ENCODE measurements at regions not wholly inside any gene's neighbourhood (a gene's known extent, or its start where the extent isn't known, plus 50 kb on each side); places are given as distances from the start of the nearest gene placed in this dataset.

DNA sequence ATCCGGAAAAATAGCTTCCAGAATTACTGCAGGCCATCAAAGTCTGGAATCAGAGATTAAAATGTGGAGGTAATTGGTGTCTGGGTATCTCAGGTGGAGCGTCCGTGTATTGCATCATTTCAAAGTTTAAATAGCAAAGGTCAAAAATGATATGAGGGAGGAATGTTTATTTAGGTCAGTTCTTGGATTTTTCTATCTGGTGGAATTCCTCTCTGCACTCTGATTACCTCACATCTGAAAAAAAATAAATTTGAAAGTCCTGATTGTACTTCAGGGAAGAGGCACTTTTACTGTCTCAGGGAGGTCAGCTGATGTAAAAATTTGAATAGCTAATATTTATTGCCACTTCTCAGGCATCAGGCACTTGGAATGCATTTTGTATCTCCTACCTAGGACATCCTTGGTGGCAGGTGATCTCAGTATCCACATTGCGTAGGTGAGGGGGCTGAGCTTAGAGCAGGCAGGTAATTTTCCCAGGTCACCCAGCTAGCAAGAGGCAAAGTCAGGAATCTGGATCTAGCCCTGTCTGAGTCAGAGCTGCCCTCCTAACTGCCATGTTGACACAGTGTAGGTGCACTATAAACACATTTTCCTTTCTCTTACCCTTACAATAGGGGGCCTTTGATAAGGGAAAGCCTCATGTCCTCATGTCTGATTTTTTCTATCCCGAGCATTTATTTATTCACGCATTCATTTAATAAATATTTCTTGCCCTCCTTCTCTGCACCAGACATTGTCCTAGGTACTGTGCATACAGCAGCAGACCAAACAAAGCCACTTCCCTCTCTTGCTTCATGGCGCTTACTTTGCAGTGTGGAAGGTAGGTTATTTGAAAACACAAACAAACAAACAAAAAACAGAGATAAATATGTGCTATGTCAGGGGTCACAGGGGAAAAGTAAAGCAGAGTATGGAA is 454.3 kb downstream of the HAPSTR1 start:
- Histone ChIP-seq H3K4me3 (ENCODE audit: insufficient read depth, low read depth, low read length) (no peak overlapping the region), H4K20me1 (ENCODE audit: insufficient read depth, low read length) (no peaks in the 10 kb centered on the region), H3K9me3 (ENCODE audit: insufficient read depth, low read depth, low read length) (no peaks in the 10 kb centered on the region), H3K79me2 (ENCODE audit: insufficient read depth, low read length) (no peaks in the 10 kb centered on the region), H3K4me2 (ENCODE audit: low read length) (no peak overlapping the region), H3K27ac (ENCODE audit: low read depth, low read length) (no peak overlapping the region), H3K4me1 (ENCODE audit: insufficient read depth, low read length) (no peaks in the 10 kb centered on the region), H2AFZ (ENCODE audit: low read depth, low read length) (no peak overlapping the region), H3K27me3 (ENCODE audit: insufficient read depth, low read length) (no peaks in the 10 kb centered on the region), H3K36me3 (ENCODE audit: insufficient read depth, low read length) (no peaks in the 10 kb centered on the region), H3K9ac (ENCODE audit: low read length) (no peak overlapping the region)
- no peak overlapping the region for H3K4me3 Mint-ChIP-seq (ENCODE audit: unreplicated experiment)
- no peaks in the 10 kb centered on the region for H3K9me3 Mint-ChIP-seq (ENCODE audit: unreplicated experiment)
- no peak overlapping the region for H3K27ac Mint-ChIP-seq (ENCODE audit: unreplicated experiment)
- H3K4me1 Mint-ChIP-seq (ENCODE audit: low read depth, unreplicated experiment), result peaks cover 6% of the 10 kb centered on the region
- DNase-seq (ENCODE audit: low read depth) (no peak), FAIRE-seq (no peak)
- H3K36me3 Mint-ChIP-seq (ENCODE audit: low read depth, unreplicated experiment), result no peaks in the 10 kb centered on the region
- no peak for TF ChIP-seq EZH2 (IDR thresholded peaks at IDR 0.05; ENCODE audit: insufficient read depth, low read length)
- TF ChIP-seq, protein P1, sequence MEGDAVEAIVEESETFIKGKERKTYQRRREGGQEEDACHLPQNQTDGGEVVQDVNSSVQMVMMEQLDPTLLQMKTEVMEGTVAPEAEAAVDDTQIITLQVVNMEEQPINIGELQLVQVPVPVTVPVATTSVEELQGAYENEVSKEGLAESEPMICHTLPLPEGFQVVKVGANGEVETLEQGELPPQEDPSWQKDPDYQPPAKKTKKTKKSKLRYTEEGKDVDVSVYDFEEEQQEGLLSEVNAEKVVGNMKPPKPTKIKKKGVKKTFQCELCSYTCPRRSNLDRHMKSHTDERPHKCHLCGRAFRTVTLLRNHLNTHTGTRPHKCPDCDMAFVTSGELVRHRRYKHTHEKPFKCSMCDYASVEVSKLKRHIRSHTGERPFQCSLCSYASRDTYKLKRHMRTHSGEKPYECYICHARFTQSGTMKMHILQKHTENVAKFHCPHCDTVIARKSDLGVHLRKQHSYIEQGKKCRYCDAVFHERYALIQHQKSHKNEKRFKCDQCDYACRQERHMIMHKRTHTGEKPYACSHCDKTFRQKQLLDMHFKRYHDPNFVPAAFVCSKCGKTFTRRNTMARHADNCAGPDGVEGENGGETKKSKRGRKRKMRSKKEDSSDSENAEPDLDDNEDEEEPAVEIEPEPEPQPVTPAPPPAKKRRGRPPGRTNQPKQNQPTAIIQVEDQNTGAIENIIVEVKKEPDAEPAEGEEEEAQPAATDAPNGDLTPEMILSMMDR (IDR thresholded peaks at IDR 0.05; ENCODE audit: insufficient read depth, low read depth, low read length), result no peak
- H3K27me3 Mint-ChIP-seq (ENCODE audit: low read depth, unreplicated experiment), result peaks cover 3% of the 10 kb centered on the region

- no peak for FAIRE-seq
- no peaks in the 10 kb centered on the region for H3K36me3 Mint-ChIP-seq (ENCODE audit: low read depth, unreplicated experiment)
- H3K9me3 Mint-ChIP-seq (ENCODE audit: unreplicated experiment), result peaks cover 2% of the 10 kb centered on the region
Observed at GRCh38 chr16:9546438-9546786, 455.0 kb downstream of the HAPSTR1 start.

More at GRCh38 chr16:9546438-9546786, 455.0 kb downstream of the HAPSTR1 start:
- no peaks in the 10 kb centered on the region for H4K20me1 ChIP-seq (ENCODE audit: insufficient read depth, low read length)
- Mint-ChIP-seq H3K27me3 (ENCODE audit: low read depth, unreplicated experiment) (peaks cover 5% of the 10 kb centered on the region), H3K4me3 (ENCODE audit: unreplicated experiment) (no peak overlapping the region), H3K27ac (ENCODE audit: unreplicated experiment) (no peak overlapping the region), H3K4me1 (ENCODE audit: low read depth, unreplicated experiment) (peaks cover 6% of the 10 kb centered on the region)
- no peak for DNase-seq (ENCODE audit: low read depth)
- H3K79me2 ChIP-seq (ENCODE audit: insufficient read depth, low read length), result no peaks in the 10 kb centered on the region
- H3K27ac ChIP-seq (ENCODE audit: low read depth, low read length), result no peak overlapping the region
- H3K9ac ChIP-seq (ENCODE audit: low read length), result no peak overlapping the region
- no peaks in the 10 kb centered on the region for H3K9me3 ChIP-seq (ENCODE audit: insufficient read depth, low read depth, low read length)
- H3K4me1 ChIP-seq (ENCODE audit: insufficient read depth, low read length), result no peaks in the 10 kb centered on the region
- H3K4me2 ChIP-seq (ENCODE audit: low read length), result no peak overlapping the region
- no peaks in the 10 kb centered on the region for H3K36me3 ChIP-seq (ENCODE audit: insufficient read depth, low read length)
- no peak overlapping the region for H3K4me3 ChIP-seq (ENCODE audit: insufficient read depth, low read depth, low read length)
- no peaks in the 10 kb centered on the region for H3K27me3 ChIP-seq (ENCODE audit: insufficient read depth, low read length)
- TF ChIP-seq, protein P1 (IDR thresholded peaks at IDR 0.05; ENCODE audit: insufficient read depth, low read depth, low read length), result no peak
- TF ChIP-seq EZH2 (IDR thresholded peaks at IDR 0.05; ENCODE audit: insufficient read depth, low read length), result no peak
- no peak overlapping the region for H2AFZ ChIP-seq (ENCODE audit: low read depth, low read length)
